HFFc6 (cell line): ENCODE measurements at regions not wholly inside any gene's neighbourhood (a gene's known extent, or its start where the extent isn't known, plus 50 kb on each side); places are given as distances from the start of the nearest gene placed in this dataset.

Experiments used
- DNase-seq: peaks from one replicate; pipeline ENCODE4 v3.0.0-alpha.2; 2018
- H3K27ac Mint-ChIP-seq: 2 replicates; pipeline ENCODE4 v1.8.0; 2020; ENCODE audit warnings: mild to moderate bottlenecking, mixed read lengths
- H3K27me3 Mint-ChIP-seq: 2 replicates; pipeline ENCODE4 v1.8.0; 2021; ENCODE audit warnings: mild to moderate bottlenecking, moderate library complexity, mixed read lengths; ENCODE audit not compliant: insufficient read depth
- H3K36me3 Mint-ChIP-seq: 2 replicates; pipeline ENCODE4 v1.8.0; 2021; ENCODE audit warnings: low read depth, mixed read lengths
- H3K4me1 Mint-ChIP-seq: 2 replicates; pipeline ENCODE4 v1.8.0; 2020; ENCODE audit warnings: low read depth, mixed read lengths
- H3K4me3 Mint-ChIP-seq: 2 replicates; pipeline ENCODE4 v1.8.0; 2020; ENCODE audit warnings: mild to moderate bottlenecking, moderate library complexity, mixed read lengths
- H3K9me3 Mint-ChIP-seq: 2 replicates; pipeline ENCODE4 v1.8.0; 2020; ENCODE audit warnings: mild to moderate bottlenecking, mixed read lengths
- TF ChIP-seq, protein P1 (sequence below): fragments of 200-600 bp; sonication (generic); IDR thresholded peaks from 2 replicates; pipeline ENCODE4 v1.5.0; 2021; ENCODE audit warnings: antibody characterized with exemption, mild to moderate bottlenecking

DNA sequence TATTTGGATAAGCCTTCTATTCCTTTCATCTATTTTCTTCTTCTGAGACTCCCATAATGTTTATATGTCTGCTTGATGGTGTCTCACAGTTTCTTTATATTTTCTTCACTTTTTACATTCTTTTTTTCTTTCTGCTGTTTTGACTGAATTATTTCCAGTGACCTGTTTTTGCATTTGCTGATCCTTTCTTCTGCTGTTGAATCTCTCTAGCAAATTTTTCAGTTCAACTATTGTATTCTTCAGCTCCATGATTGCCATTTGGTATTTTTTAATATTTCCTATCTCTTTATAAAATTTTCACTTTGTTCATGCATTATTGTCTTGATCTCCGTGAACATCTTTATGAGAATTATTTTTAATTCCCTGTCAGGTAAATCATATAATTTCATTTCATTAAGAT is 122.3 kb upstream of the ST6GALNAC5 start:
- Mint-ChIP-seq H3K9me3 (peaks cover 13% of the 10 kb centered on the region; the same call in 1 of the 2 replicates), H3K4me1 (no peaks in the 10 kb centered on the region), H3K36me3 (no peaks in the 10 kb centered on the region), H3K27me3 (no peaks in the 10 kb centered on the region), H3K4me3 (no peak overlapping the region), H3K27ac (no peak overlapping the region)
- TF ChIP-seq, protein P1, sequence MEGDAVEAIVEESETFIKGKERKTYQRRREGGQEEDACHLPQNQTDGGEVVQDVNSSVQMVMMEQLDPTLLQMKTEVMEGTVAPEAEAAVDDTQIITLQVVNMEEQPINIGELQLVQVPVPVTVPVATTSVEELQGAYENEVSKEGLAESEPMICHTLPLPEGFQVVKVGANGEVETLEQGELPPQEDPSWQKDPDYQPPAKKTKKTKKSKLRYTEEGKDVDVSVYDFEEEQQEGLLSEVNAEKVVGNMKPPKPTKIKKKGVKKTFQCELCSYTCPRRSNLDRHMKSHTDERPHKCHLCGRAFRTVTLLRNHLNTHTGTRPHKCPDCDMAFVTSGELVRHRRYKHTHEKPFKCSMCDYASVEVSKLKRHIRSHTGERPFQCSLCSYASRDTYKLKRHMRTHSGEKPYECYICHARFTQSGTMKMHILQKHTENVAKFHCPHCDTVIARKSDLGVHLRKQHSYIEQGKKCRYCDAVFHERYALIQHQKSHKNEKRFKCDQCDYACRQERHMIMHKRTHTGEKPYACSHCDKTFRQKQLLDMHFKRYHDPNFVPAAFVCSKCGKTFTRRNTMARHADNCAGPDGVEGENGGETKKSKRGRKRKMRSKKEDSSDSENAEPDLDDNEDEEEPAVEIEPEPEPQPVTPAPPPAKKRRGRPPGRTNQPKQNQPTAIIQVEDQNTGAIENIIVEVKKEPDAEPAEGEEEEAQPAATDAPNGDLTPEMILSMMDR: no peak
- DNase-seq: no peak

DNA sequence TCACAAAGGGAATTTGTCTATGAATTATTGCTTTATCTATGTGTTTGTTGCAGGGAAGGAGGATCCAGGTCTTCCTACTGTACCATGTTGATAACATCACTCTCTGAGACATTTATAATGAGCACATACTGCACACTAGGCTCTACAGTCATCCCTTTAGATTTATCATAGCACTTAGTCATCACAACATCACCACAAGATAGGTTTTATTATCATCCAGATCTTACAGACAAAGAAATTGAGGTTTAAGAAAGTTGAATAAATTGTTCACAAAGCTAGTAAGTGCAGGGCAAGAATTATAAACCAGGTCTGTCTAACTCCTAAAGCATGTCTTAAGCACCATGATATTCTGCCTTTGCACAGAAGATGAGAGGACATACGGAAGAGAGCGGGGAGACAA is 121.1 kb upstream of the ST6GALNAC5 start:
- peaks cover 13% of the 10 kb centered on the region; the same call in 1 of the 2 replicates for H3K9me3 Mint-ChIP-seq
- no peaks in the 10 kb centered on the region for H3K4me1 Mint-ChIP-seq
- no peaks in the 10 kb centered on the region for H3K27me3 Mint-ChIP-seq
- no peak for DNase-seq
- TF ChIP-seq, protein P1: no peak
- H3K27ac Mint-ChIP-seq: no peak overlapping the region
- no peak overlapping the region for H3K4me3 Mint-ChIP-seq
- H3K36me3 Mint-ChIP-seq: no peaks in the 10 kb centered on the region

DNA sequence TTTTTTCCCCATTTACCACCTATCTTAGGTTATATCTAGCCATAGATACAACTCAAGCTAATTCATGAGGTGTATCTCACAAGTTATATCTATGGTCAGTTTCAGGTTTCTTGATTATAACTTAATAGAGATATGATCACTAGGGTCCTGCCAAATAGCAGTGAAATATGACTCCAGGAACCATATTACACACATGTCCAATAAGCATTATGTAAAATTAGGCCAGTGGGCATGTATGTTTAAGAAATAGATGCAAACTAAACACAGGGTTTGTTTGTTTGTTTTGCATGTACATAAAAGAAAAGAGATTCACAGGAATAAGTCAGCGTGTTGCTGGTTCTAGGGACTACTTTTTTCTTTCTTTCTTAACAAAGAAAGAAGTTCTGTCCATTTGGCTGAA is 112.5 kb upstream of the ST6GALNAC5 start:
- Mint-ChIP-seq H3K4me1 (no peaks in the 10 kb centered on the region), H3K4me3 (no peak overlapping the region), H3K36me3 (no peaks in the 10 kb centered on the region), H3K9me3 (peaks cover 4% of the 10 kb centered on the region; the same call in 1 of the 2 replicates), H3K27me3 (no peaks in the 10 kb centered on the region; the same call in 1 of the 2 replicates), H3K27ac (no peak overlapping the region)
- no peak for DNase-seq
- TF ChIP-seq, protein P1: no peak

DNA sequence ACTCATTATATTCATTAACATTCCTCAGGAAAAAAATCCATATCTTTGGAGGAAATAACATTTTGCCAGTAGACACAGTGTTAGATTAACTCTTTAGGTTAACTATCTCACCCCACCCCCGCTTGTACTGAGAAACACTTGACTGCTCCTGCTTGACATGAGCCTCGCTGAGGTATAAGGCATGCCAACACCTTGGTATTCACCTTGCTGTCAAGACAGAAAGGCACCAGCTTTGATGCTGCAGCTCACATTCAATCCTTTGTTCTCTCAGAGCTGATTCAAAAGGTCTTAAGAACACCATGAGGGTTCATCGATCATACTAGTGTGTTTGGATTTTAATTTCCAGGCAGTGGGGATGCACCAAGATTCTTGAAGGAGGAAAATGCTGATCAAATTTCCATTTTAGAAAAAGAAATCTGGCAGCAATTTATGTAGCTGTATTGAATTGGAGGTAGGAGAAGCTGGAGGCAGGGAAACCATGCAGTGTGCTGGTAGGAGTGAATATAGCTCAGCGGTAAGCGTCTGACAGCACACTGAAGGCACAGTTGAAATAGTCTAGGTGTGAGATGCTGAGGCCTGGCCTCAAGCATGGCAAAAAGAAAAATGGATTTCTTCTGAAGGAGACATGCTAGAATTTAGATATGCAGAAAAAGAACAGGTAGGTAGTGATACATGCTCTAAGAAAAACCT is 108.0 kb upstream of the ST6GALNAC5 start:
- no peaks in the 10 kb centered on the region for H3K36me3 Mint-ChIP-seq
- DNase-seq: no peak
- H3K27ac Mint-ChIP-seq: no peak overlapping the region
- no peaks in the 10 kb centered on the region; the same call in 1 of the 2 replicates for H3K27me3 Mint-ChIP-seq
- no peaks in the 10 kb centered on the region for H3K4me1 Mint-ChIP-seq
- H3K4me3 Mint-ChIP-seq: no peak overlapping the region
- peaks cover 4% of the 10 kb centered on the region; the same call in 1 of the 2 replicates for H3K9me3 Mint-ChIP-seq
- TF ChIP-seq, protein P1: no peak

DNA sequence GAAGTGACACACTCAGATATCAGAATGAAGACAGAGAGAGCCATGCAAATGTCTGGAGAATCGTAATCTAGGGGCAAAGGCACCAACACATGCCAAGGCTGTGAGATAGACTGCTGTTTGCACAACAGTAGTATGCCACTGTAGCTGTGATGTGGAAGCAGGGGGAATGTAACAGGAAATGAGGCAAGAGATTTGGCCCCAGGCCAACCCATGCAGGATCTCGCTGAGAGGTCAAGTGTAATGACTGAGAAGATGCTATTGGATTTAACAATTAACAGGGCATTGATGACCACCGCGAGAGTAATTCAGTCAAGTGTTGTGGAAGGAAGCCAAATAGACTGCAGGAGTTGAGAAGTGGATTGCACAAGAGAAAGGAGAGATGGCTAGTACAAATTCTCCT is 107.3 kb upstream of the ST6GALNAC5 start:
- Mint-ChIP-seq H3K36me3 (no peaks in the 10 kb centered on the region), H3K9me3 (peaks cover 4% of the 10 kb centered on the region; the same call in 1 of the 2 replicates), H3K4me1 (no peaks in the 10 kb centered on the region), H3K4me3 (no peak overlapping the region), H3K27ac (no peak overlapping the region), H3K27me3 (no peaks in the 10 kb centered on the region; the same call in 1 of the 2 replicates)
- DNase-seq: no peak
- TF ChIP-seq, protein P1: no peak
